ENCODE measurements at regions not wholly inside any gene's neighbourhood (a gene's known extent, or its start where the extent isn't known, plus 50 kb on each side); places are given as distances from the start of the nearest gene placed in this dataset.
A peak's percentile ranks its signal among the peaks of the same experiment; 100 is the strongest.

GRCh38 chr12:75872762-75873161, 158.8 kb downstream of the PHLDA1 start (continued):
- no peak for TF ChIP-seq CBX5 (CRISPR knock-in tag; IDR thresholded peaks at IDR 0.05; ENCODE audit: borderline replicate concordance)
- no peak for TF ChIP-seq NR2F2 (IDR thresholded peaks at IDR 0.05; ENCODE audit: borderline replicate concordance, low read depth)
- TF ChIP-seq SYNCRIP (IDR thresholded peaks at IDR 0.05; ENCODE audit: insufficient read depth, low read depth, low read length): no peak
- TF ChIP-seq, protein P1, sequence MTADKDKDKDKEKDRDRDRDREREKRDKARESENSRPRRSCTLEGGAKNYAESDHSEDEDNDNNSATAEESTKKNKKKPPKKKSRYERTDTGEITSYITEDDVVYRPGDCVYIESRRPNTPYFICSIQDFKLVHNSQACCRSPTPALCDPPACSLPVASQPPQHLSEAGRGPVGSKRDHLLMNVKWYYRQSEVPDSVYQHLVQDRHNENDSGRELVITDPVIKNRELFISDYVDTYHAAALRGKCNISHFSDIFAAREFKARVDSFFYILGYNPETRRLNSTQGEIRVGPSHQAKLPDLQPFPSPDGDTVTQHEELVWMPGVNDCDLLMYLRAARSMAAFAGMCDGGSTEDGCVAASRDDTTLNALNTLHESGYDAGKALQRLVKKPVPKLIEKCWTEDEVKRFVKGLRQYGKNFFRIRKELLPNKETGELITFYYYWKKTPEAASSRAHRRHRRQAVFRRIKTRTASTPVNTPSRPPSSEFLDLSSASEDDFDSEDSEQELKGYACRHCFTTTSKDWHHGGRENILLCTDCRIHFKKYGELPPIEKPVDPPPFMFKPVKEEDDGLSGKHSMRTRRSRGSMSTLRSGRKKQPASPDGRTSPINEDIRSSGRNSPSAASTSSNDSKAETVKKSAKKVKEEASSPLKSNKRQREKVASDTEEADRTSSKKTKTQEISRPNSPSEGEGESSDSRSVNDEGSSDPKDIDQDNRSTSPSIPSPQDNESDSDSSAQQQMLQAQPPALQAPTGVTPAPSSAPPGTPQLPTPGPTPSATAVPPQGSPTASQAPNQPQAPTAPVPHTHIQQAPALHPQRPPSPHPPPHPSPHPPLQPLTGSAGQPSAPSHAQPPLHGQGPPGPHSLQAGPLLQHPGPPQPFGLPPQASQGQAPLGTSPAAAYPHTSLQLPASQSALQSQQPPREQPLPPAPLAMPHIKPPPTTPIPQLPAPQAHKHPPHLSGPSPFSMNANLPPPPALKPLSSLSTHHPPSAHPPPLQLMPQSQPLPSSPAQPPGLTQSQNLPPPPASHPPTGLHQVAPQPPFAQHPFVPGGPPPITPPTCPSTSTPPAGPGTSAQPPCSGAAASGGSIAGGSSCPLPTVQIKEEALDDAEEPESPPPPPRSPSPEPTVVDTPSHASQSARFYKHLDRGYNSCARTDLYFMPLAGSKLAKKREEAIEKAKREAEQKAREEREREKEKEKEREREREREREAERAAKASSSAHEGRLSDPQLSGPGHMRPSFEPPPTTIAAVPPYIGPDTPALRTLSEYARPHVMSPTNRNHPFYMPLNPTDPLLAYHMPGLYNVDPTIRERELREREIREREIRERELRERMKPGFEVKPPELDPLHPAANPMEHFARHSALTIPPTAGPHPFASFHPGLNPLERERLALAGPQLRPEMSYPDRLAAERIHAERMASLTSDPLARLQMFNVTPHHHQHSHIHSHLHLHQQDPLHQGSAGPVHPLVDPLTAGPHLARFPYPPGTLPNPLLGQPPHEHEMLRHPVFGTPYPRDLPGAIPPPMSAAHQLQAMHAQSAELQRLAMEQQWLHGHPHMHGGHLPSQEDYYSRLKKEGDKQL (CRISPR knock-in tag; IDR thresholded peaks at IDR 0.05; ENCODE audit: low read depth): no peak
- TF ChIP-seq ZNF530 (CRISPR knock-in tag; IDR thresholded peaks at IDR 0.05; ENCODE audit: low read depth): no peak
- no peak for TF ChIP-seq ZBTB38 (CRISPR knock-in tag; IDR thresholded peaks at IDR 0.05)
- TF ChIP-seq ATF1 (CRISPR knock-in tag; IDR thresholded peaks at IDR 0.05): no peak
- TF ChIP-seq NONO (IDR thresholded peaks at IDR 0.05): no peak
- TF ChIP-seq NONO (CRISPR knock-in tag; conservative IDR thresholded peaks at IDR 0.05): no peak
- 0 out of 2 replicates have a peak, but pooled peaks have one; percentile 29 for TF ChIP-seq ZFP36L2 (CRISPR knock-in tag; IDR thresholded peaks at IDR 0.05)
- TF ChIP-seq RFX3 (CRISPR knock-in tag; IDR thresholded peaks at IDR 0.05): no peak
- TF ChIP-seq, protein P2, sequence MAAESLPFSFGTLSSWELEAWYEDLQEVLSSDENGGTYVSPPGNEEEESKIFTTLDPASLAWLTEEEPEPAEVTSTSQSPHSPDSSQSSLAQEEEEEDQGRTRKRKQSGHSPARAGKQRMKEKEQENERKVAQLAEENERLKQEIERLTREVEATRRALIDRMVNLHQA (CRISPR knock-in tag; IDR thresholded peaks at IDR 0.05): no peak
- no peak for TF ChIP-seq ZNF451 (CRISPR knock-in tag; IDR thresholded peaks at IDR 0.05)
- TF ChIP-seq, protein P3, sequence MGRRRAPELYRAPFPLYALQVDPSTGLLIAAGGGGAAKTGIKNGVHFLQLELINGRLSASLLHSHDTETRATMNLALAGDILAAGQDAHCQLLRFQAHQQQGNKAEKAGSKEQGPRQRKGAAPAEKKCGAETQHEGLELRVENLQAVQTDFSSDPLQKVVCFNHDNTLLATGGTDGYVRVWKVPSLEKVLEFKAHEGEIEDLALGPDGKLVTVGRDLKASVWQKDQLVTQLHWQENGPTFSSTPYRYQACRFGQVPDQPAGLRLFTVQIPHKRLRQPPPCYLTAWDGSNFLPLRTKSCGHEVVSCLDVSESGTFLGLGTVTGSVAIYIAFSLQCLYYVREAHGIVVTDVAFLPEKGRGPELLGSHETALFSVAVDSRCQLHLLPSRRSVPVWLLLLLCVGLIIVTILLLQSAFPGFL (CRISPR knock-in tag; IDR thresholded peaks at IDR 0.05): no peak
- no peak for TF ChIP-seq JUN (CRISPR knock-in tag; IDR thresholded peaks at IDR 0.05)
- TF ChIP-seq MTA1 (CRISPR knock-in tag; IDR thresholded peaks at IDR 0.05; ENCODE audit: borderline replicate concordance): no peak
- no peak for TF ChIP-seq ZNF878 (CRISPR knock-in tag; IDR thresholded peaks at IDR 0.05)
- no peak for TF ChIP-seq ZNF724P (CRISPR knock-in tag; IDR thresholded peaks at IDR 0.05; ENCODE audit: borderline replicate concordance)
- no peak for TF ChIP-seq MATR3 (CRISPR knock-in tag; IDR thresholded peaks at IDR 0.05)
- TF ChIP-seq ZNF570 (CRISPR knock-in tag; IDR thresholded peaks at IDR 0.05; ENCODE audit: borderline replicate concordance): no peak
- TF ChIP-seq KLF16 (CRISPR knock-in tag; IDR thresholded peaks at IDR 0.05): 0 out of 4 replicates have a peak, but pooled peaks of 1 of the 2 experiments have one; percentile 45
- TF ChIP-seq ZNF264 (CRISPR knock-in tag; IDR thresholded peaks at IDR 0.05): no peak
- no peak for TF ChIP-seq ZNF713 (CRISPR knock-in tag; IDR thresholded peaks at IDR 0.05)
- TF ChIP-seq MTF2 (CRISPR knock-in tag; IDR thresholded peaks at IDR 0.05; ENCODE audit: borderline replicate concordance): no peak
- TF ChIP-seq REPIN1 (CRISPR knock-in tag; IDR thresholded peaks at IDR 0.05; ENCODE audit: borderline replicate concordance, low read depth): no peak
- no peak for TF ChIP-seq FOXA1 (IDR thresholded peaks at IDR 0.05)
- TF ChIP-seq FOXA1 (CRISPR knock-in tag; IDR thresholded peaks at IDR 0.05): no peak
